Stimulated activated CD8-positive, alpha-beta memory T cell treated with anti-CD3 and anti-CD28 coated beads, Interleukin-7, amount 100 ng/mL, for 4 hours (primary cell): ENCODE measurements at regions not wholly inside any gene's neighbourhood (a gene's known extent, or its start where the extent isn't known, plus 50 kb on each side); places are given as distances from the start of the nearest gene placed in this dataset.

Experiments used
- DNase-seq, 2 donors: peaks; one replicate each; pipeline ENCODE4 v3.0.0-alpha.2; 2020; ENCODE audit warnings: low read depth in 2 of 2

DNA sequence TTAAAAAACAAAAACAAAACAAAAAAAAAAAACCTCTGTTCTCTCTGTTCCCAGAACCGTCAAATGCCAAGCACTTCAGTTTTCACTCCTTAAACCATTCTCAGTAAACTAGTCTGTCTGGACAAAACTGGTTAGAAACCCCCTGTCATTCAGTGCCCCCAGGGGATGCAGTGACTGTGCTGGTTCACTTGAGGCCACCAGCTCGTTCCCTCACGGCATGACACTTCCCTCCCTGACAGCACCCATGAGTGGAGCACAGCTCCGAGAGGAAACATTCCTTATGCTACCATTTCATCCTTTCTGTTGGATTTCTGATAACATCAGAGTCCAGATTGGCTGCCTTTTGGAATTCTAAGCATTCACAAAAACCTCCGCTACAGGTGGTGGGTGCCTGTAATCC, 244.0 kb upstream of the TPM1 start:
- DNase-seq = no peak

DNA sequence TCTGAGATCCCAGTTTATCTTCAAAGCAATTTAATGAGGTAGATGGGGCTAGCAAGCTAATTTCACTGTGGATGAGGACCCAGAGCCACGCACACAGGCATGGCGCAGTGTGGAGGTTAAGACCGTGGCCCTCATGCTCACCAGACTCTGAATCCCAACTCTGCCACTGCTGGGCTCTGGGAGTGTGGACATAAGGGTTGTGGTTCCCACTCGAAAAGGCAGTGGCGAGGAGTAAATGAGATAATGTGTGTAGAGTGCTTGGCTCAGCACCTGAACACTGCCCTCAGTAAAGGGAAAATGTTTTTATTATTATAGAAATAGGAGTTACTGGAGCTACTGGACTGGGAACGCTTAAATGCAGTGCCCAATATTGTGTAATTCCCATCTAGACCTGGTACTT, 243.5 kb upstream of the TPM1 start:
- no peak for DNase-seq

DNA sequence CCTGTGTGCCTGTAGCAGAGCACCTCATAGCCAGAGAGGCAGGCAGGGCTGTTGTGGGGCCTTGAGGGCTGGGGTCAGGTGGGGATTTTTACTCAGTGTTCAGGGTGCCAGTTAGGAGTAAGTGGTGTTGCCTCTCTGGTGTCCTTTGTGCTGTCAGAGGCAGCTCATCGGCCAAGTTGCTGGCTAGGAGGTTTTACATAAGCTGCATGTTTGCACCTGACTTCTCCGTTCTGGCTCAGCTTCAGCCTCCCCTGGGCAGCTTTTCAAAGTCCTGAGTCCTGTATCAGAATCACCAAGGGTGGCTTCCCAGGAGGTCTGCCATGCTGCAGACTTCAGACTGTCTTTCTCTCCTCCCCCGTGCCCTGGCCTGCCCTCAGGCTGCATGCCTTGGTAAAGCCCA, 242.6 kb upstream of the TPM1 start:
- no peak for DNase-seq

DNA sequence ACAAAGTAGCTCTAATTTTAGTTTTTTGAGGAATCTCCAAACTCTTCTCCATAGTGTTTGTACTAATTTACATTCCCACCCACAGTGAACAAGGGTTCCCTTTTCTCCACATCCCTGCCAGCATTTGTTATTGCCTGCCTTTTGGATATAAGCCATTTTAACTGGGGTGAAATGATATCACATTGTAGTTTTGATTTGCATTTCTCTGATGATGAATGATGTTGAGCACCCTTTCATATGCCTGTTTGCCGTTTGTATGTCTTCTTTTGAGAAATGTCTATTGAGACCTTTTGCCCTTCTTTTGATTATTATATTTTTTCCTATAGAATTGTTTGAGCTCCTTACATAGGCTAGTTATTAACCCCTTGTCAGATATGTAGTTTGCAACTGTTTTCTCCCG, 239.9 kb upstream of the TPM1 start:
- no peak for DNase-seq

DNA sequence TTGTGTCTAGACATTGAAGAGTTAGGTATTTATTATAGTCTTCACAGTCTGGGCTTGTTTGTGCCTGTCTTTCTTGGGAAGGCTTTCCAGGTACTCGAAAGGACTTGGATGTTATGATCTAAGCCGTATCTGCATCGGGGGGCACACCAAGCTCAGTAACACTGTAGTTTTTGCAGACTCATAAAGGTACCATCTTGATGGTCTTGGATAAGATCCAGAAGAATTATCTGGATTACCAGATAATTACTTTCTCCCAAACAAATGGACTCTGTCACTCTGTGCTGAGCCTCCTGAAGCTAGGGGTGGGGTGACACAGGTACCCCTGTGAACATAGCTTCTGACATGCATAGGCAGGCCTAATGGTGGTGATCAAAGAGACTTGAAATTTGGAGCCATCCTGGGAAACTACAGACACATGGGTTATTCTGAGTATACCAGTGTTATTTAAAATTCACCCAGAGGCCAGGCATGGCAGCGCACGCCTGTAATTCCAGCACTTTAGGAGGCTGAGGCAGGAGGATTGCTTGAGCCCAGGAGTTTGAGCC, 238.6 kb upstream of the TPM1 start:
- DNase-seq = no peak

DNA sequence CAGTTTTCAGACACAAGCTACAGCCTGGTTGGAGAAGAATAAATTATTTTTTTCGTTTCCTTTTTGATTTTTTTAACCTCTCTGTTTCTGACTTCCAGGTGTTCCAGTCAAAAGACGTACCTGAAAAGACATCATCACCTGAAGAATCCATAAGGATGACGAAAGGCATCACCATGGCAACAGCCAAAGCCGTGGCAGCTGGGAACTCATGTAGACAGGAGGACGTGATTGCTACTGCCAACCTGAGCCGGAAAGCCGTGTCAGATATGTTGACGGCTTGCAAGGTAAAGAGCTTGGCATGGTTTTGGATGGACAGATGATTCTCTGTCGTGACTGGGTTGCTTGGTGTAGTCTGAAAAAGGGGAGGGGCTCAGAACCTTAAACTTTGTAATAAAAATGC, 237.0 kb upstream of the TPM1 start:
- no peak for DNase-seq

DNA sequence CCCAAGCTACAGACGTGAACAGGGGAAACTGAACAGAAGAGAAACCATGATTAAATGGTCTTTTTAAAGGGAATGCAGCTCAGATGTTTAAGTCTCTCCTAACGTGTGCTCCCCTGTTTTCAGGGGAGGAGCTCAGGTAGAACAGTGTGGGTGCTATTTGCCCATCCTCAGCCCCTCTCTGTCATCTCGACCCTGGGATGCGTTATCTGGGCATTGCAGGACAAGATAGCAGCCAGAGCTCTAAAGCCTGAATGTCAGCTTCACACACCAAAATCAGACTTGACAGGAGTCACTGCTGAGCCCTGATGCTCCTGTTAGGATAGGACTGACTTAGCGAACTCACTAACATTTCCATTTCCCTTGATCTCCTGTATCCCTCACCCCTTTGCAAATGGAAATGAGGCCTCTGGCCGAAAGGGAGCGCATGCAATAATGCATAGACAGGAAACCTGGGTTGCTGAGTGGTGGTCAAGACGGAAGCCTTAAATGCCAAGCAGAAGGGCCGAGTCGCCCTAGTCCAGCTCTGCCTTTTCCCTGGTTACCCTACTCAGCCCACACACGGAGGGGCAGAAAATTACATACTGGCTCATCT, 234.9 kb upstream of the TPM1 start:
- no peak for DNase-seq

DNA sequence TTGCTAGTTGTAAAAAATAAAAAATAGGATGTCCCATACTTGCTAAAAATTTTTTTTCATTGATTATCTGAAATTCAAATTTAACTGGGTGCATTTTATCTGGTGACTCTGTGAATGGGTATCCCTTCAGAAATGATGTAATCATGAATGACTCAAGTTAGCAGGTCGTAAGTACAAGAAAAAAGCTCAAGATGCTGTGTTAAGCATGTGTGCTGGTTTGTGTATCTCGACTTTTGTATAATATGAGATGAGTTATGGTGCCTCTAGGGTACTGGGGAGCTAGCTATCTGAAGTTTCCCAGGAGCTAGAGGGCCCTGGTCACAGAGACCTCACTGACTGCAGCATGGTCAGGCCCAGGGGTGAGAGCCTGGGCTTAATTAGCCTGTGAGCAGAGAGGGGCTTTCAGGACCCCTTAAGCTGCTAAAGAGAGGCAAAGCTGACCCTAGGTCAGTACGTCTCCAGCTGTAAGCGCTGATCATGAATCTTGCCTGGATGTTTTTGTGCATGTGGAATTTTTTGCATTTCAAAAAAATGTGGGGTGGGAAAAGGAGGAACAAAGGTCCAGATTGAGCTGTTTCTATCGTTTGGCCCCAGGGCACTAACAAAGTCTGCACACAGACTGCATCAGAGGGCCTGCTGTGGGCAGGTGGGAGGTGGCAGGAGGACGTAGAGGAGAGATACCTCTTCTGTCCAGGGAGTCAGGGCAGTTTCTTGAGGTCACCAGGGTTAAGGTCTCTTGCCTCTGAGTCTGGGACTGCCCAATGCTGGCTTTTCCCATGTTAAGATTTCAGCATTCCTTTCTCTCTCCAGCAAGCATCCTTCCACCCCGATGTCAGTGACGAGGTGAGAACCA, 233.2 kb upstream of the TPM1 start:
- no peak for DNase-seq

DNA sequence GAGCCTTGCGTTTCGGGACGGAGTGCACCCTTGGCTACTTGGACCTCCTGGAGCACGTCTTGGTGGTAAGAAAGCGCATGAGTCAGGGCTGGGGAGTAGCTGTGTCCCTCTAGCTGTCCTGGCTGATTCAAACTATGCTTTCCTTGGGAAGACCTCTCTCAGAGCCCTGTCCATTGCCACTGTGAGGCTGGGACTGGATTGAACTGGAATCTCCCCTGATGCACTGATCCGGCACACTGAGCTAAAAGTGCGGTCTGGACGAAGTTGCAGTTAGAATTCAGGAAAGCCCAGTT, 232.6 kb upstream of the TPM1 start:
- DNase-seq = no peak

DNA sequence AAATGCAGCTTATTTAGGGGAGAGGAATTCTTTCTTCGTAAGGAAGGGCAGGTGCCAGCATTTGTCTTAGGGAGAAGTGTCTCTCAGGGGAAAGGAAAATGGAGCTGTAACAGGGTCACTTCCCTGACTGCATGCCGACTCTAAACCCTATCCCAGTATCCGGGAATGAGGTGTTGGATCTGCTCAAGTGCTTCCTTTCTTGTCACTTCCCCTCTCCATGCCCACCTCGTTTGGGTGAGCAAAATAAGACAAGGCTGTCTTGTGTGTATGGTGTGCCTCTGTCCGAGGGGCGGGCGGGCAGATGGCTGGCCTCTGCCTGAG, 230.1 kb upstream of the TPM1 start:
- DNase-seq = no peak

DNA sequence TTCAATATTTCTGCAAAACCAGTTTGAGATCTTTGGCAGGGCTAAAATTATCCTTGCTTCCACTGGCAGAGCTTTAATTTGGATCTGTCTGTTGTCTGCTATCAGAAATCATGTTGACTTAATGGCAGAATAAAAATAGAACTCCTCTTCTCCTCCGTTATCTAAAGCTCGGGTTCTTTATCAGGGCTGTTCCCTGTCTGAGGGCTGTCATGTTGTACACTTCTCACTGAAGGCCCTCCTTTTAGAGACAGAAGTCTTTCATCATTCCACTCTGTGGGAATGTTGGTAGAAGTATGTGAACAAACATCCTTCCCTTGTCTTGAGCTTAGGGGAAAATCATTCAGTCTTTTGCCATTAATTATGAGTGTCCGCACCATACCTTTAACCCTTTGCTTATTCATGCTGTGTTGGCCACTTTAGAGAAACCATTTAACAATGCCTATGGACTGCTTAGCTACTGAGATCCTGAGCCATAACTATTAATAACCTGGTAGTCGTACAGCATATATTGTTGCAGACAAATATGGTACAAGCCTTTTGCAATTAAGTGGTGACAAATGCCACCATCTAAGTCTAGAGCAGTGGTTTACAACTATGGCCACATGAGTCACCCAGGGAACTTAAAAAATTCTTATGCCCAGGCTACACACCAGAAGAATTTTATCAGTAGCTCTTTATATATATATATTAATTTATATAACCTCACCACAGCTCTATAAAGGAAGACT, 226.0 kb upstream of the TPM1 start:
- no peak for DNase-seq

DNA sequence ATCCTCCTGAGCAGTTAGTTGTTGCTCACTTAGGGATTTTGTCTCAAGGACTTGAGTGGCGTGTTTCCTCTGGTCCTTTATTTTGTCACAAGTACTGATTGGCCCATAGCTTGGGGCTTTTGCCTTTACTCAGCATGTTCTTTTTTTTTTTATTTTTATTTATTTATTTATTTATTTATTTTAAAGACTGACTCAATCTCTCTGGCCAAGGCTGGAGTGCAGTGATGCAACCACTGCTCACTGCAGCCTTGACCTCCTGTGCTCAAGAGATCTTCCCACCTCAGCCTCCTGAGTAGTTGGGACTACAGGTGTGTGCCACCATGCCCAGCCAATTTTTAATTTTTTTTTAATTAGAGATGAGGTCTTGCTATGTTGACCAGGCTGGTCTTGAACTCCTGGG, 223.9 kb upstream of the TPM1 start:
- DNase-seq = no peak

DNA sequence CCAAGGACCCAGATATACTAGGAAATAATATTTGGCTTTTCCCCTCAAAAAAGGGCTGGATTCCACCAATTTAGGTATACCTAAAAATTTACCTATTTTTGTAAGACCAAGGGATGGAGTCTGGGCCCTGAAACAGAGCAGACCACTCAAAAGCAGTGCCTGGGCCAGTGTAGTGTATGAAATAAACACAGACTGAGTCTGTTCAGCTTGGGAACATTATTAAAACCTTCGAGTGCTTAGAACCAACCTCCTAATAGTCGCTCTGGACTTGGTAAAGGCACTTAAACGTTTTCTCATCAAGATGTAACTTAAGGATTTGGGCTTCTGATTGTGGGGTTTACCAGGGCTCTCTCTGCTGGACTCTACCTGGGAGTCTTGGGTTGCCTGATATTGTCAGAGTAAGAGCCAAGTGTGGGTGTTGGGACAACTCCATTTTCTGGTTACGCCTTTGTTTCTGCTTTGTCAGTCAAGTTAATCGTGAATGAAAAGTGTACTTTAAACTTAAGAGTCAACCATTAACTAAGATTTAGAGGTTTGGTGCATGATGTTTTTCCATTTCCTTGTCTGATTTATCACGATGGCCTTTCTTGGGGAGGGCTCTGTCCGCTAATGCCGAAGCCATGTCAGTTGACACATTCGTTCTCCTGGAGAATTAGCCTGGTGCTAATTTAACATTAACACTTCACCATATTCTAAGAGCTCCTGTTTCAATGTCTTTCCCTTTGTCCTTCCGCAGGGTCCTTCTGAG, 221.0 kb upstream of the TPM1 start:
- no peak for DNase-seq

DNA sequence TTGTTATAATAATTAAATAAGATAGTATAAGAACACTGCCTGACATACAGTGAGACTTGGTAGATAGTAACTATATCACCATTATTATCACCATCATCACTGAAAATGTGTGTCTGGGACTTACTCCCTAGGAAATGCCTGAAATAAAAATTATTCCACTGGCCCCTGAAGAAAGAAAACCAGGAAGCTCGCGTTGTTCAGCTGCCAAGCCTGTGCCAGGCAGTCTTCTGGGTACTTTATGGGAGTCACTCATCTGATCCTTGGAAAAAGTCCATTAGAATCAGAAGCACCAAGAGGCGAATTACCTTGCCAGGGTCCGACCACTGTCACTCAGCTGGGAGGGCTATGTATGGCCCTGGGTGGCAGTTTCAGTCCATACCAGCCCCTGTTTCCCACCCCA, 220.3 kb upstream of the TPM1 start:
- DNase-seq = no peak

DNA sequence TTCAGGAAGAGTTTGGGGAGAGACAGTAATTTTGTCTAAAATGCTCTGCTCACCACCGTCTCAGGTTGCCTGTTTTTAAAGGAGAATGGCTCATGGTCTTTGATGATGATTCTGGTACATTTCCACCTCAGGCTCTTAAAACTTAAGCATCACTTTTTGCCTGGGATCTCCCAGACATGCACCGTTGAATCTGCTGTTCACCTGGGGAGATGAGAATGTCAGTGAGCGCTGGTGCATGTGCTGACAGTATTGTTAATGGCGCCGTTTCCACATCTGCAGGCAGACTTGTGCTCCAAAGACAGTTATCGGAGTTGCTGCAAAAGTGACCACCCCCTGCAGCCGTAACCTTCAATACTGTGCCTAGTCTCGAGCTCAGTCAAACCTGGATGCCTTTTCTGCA, 219.0 kb upstream of the TPM1 start:
- DNase-seq = no peak

DNA sequence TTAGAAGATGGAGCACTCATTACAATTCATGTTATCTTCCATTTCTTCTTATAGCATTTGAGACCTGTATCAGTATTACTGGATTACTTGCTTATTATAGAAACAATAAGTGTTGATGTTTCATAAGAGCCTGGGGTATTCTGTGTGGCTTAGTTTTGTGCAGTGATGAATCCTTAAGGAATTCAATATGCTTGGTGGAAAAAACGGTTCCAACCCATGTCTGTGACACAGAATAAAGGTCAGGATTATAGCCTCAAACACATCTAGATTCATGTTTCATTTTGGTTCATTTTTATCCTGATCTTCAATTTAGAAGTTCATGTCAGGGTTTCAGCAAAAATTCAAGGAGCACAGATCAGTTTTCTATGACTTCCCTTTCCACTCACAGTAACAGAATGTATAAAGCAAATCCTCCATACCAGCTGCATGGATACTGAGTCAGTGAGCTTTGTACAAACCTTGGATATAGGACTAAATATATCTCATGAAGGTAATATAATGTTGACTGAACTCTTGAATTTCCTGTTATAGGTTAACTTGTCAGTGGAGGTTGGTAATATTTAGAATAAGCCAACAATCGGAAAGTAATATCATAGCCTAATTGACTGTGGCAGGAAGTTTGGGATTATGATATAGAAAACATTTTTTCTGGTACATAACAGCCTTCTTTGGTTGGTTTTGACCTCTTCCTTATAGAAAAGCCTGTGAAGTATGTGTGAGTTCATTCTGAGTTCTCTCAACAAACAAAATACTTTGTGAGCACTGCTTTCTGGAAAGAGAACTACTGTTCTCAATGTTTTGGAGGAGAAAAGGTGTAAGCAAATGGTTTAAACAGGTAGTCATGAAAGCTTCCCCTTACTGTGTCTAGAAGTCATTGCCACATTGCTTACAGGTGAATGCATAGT, 218.2 kb upstream of the TPM1 start:
- no peak for DNase-seq

DNA sequence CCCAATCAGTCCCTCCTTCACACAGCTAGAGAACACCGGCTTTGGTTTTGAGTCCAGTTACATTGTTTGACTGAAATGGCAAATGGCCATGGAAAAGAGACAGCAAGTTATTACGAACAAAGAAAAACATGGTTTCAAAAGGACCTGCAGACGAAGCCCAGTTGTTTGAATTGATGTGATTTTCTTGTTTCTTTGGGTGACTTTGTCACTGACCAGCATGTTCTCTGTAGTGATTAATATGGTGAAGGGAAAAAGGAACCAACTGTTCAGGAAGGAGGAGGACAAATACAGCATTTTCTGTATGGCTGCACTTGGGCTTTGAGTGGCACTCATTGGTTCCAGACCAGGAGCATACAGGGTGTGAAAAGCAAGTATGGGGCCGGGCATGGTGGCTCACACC, 217.4 kb upstream of the TPM1 start:
- DNase-seq = no peak

DNA sequence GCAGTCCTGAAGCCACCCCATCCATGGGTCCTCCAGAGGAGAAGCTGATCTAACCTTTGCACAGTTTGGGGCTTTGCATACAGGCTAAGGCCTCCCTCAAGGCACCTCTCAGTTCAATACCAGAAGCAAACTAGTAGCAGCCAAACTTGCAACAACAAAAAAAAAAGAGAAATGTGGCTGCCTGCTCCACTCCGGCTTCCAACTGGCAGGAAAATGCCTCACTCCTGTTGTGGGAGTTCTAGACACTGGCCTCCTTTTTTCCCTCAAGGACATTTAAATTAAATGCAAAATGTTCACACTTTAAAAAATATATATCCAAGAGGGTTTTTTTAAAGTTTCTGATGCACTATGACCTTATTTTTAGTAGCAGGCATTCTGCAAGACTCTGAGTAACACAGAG, 216.0 kb upstream of the TPM1 start:
- DNase-seq = no peak

DNA sequence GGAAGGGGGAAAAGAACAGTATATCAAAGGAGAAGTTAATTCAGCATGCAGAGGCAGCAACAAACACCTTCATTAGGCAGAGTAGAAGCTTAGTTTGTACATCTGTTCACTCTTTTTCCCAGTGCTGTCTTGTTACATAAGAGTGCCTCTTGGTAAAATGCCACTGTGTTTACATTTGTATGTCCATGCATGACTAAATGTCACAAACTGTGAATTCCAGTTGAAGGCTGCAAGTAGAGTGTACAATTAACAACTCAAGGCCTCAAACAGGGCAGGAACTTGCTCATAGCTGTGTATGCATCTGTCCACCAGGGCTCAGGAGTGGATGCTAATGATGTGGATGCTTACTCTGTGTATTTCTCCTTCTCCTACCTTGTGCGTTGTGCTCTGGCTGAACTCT, 214.2 kb upstream of the TPM1 start:
- DNase-seq = no peak

DNA sequence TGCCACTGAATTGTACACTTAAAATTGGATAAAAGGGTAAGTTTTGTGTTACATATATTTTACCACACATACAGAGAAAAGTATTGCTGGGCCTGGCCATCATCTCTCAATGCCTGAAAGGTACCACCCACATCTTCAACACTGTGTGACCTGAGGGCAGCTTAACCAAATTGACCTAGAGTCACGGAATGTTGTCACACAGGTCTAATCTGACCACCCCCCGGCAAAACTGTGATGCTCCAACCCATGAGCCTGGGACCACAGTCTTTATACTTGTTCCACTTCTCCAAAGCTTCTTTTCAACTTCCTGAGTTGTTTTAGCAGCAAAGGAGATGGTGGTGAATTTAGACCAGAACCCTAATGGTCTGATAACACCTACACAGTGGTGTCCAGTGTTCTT, 210.3 kb upstream of the TPM1 start:
- no peak for DNase-seq

DNA sequence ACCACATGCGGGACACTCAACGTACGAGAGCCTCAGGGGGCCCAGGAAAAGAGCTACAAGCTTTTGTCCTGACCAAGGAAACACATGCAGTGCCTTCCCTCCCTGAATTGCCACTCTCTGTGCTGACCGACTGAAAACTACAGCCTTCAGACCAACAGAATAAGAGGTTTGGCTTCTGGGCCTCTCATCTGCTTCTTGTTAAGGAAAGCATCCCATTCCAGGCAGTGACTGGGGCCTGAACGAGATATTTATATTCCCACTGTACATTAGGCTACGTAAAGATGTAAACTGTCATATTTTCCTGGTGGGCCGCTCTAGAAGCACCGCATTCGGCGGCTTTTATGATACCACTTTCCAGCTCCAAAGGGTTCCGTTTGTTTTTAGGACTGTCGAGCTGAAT, 208.9 kb upstream of the TPM1 start:
- no peak for DNase-seq
